HepG2 (cell line): ENCODE measurements at regions not wholly inside any gene's neighbourhood (a gene's known extent, or its start where the extent isn't known, plus 50 kb on each side); places are given as distances from the start of the nearest gene placed in this dataset.

Source experiments
- AFF4 ChIP-seq: sonication (generic); formaldehyde crosslinking; IDR thresholded peaks from 2 replicates; pipeline ENCODE4 v1.4.0; 2020; ENCODE audit warnings: missing genetic modification reagents
- ATM ChIP-seq: fragments of 450-650 bp; IDR thresholded peaks from 2 replicates; pipeline ENCODE4 v1.7.1; 2017; ENCODE audit warnings: mild to moderate bottlenecking, borderline replicate concordance
- BHLHE40 ChIP-seq: IDR thresholded peaks from 2 replicates; pipeline ENCODE4 v1.6.1; 2011; ENCODE audit warnings: low read length, improper control_type of control experiment
- CREM ChIP-seq, 2 experiments: sonication (generic) in 1 of 2; formaldehyde crosslinking in 1 of 2; IDR thresholded peaks; 2 replicates each; pipeline versions ENCODE4 v1.4.0 to v1.6.1; 2016 to 2020; ENCODE audit warnings: antibody characterized with exemption in 1 of 2, mild to moderate bottlenecking in 1 of 2, missing genetic modification reagents in 1 of 2
- EHMT2 ChIP-seq: fragments of 200-600 bp; sonication (generic); IDR thresholded peaks from 2 replicates; pipeline ENCODE4 v1.7.0; 2017; ENCODE audit warnings: antibody characterized with exemption, low read depth, low read length, borderline replicate concordance
- EZH2 ChIP-seq: conservative IDR thresholded peaks from 2 replicates; pipeline ENCODE4 v1.6.1; 2012; ENCODE audit warnings: mild to moderate bottlenecking, low read depth, low read length, moderate library complexity
- FOSL2 ChIP-seq: sonication (generic); formaldehyde crosslinking; IDR thresholded peaks from 2 replicates; pipeline ENCODE4 v1.4.0; 2020; ENCODE audit warnings: missing genetic modification reagents
- GMEB2 ChIP-seq: IDR thresholded peaks from 2 replicates; pipeline ENCODE4 v1.6.1; 2016; ENCODE audit warnings: missing biosample characterization, missing genetic modification reagents, low read depth
- JDP2 ChIP-seq: sonication (generic); formaldehyde crosslinking; IDR thresholded peaks from 2 replicates; pipeline ENCODE4 v1.8.1; 2022; ENCODE audit warnings: missing genetic modification reagents, borderline replicate concordance
- KLF6 ChIP-seq: IDR thresholded peaks from 2 replicates; pipeline ENCODE4 v1.8.0; 2016; ENCODE audit warnings: missing biosample characterization, missing genetic modification reagents
- KMT2B ChIP-seq: IDR thresholded peaks from 2 replicates; pipeline ENCODE4 v1.6.1; 2016; ENCODE audit warnings: missing genetic modification reagents, missing compliant biosample characterization
- MAFF ChIP-seq: IDR thresholded peaks from 2 replicates; pipeline ENCODE4 v1.6.1; 2011; ENCODE audit warnings: low read depth, low read length, improper control_type of control experiment
- PRPF4 ChIP-seq: fragments of 200-400 bp; formaldehyde crosslinking; IDR thresholded peaks from 2 replicates; pipeline ENCODE4 v1.6.1; 2016; ENCODE audit warnings: low read length, low read depth; ENCODE audit not compliant: poor library complexity, severe bottlenecking
- SNAPC2 ChIP-seq: sonication (generic); formaldehyde crosslinking; IDR thresholded peaks from 2 replicates; pipeline ENCODE4 v1.8.1; 2022; ENCODE audit warnings: mild to moderate bottlenecking, missing genetic modification reagents
- SRSF9 ChIP-seq: fragments of 200-400 bp; formaldehyde crosslinking; IDR thresholded peaks from 2 replicates; pipeline ENCODE4 v1.6.1; 2018; ENCODE audit warnings: borderline replicate concordance, mild to moderate bottlenecking, low read depth, low read length; ENCODE audit not compliant: insufficient read depth, poor library complexity, severe bottlenecking
- ZBTB33 ChIP-seq: sonication (generic); formaldehyde crosslinking; IDR thresholded peaks from 2 replicates; pipeline ENCODE4 v1.4.0; 2020; ENCODE audit warnings: missing genetic modification reagents
- ZFP90 ChIP-seq: sonication (generic); formaldehyde crosslinking; IDR thresholded peaks from 2 replicates; pipeline ENCODE4 v1.8.0; 2022; ENCODE audit warnings: missing genetic modification reagents, mild to moderate bottlenecking, inconsistent platforms, borderline replicate concordance
- ZMYM2 ChIP-seq: sonication (generic); formaldehyde crosslinking; IDR thresholded peaks from 2 replicates; pipeline ENCODE4 v1.8.0; 2022; ENCODE audit warnings: mild to moderate bottlenecking, missing genetic modification reagents
- ZNF207 ChIP-seq: fragments of 450-650 bp; IDR thresholded peaks from 2 replicates; pipeline ENCODE4 v1.6.1; 2016; ENCODE audit warnings: antibody characterized with exemption, borderline replicate concordance
- ZNF224 ChIP-seq: sonication (generic); formaldehyde crosslinking; IDR thresholded peaks from 2 replicates; pipeline ENCODE4 v1.5.0; 2020; ENCODE audit warnings: mild to moderate bottlenecking, missing genetic modification reagents
- ZNF256 ChIP-seq: sonication (generic); formaldehyde crosslinking; conservative IDR thresholded peaks from 2 replicates; pipeline ENCODE4 v1.4.0; 2020; ENCODE audit warnings: missing genetic modification reagents
- ZNF331 ChIP-seq: sonication (generic); formaldehyde crosslinking; IDR thresholded peaks from 2 replicates; pipeline ENCODE4 v1.4.0; 2020; ENCODE audit warnings: missing genetic modification reagents
- ZZZ3 ChIP-seq: sonication (generic); formaldehyde crosslinking; IDR thresholded peaks from 2 replicates; pipeline ENCODE4 v1.4.0; 2020; ENCODE audit warnings: missing genetic modification reagents, mild to moderate bottlenecking, borderline replicate concordance

GRCh38 chr2:203650860-203651613, 55.4 kb upstream of the CD28 start (continued):
- TF ChIP-seq AFF4 (CRISPR knock-in tag) (no peak; the same call in 1 of the 2 replicates), KLF6 (CRISPR knock-in tag) (no peak; the same call in none of the 2 replicates), EHMT2 (peak; percentile 89), ZNF207 (no peak), CREM (IDR thresholded peaks at IDR 0.05) (peak; percentile 41; the same call in 1 of the 2 replicates), CREM (CRISPR knock-in tag; IDR thresholded peaks at IDR 0.05) (no peak), ZNF224 (CRISPR knock-in tag) (no peak), ATM (no peak), EZH2 (no peak), PRPF4 (no peak), ZFP90 (CRISPR knock-in tag) (no peak), ZMYM2 (CRISPR knock-in tag) (0 out of 2 replicates have a peak, but pooled peaks have one; percentile 42), SRSF9 (no peak), JDP2 (CRISPR knock-in tag) (no peak), ZBTB33 (0 out of 2 replicates have a peak, but pooled peaks have one; percentile 25), FOSL2 (CRISPR knock-in tag) (peak; percentile 80), ZZZ3 (CRISPR knock-in tag) (no peak), ZNF256 (no peak), ZNF331 (CRISPR knock-in tag) (peak; percentile 89), SNAPC2 (CRISPR knock-in tag) (no peak), MAFF (no peak), BHLHE40 (peak; percentile 89), KMT2B (CRISPR knock-in tag) (no peak; the same call in 1 of the 2 replicates), GMEB2 (CRISPR knock-in tag) (no peak)
